NCI-H1048 (cell line): ENCODE measurements at regions not wholly inside any gene's neighbourhood (a gene's known extent, or its start where the extent isn't known, plus 50 kb on each side); places are given as distances from the start of the nearest gene placed in this dataset.
"Not testable (repeated sequence)": the region's sequence is repeated elsewhere in the genome, so short reads cannot be mapped to it uniquely, and the experiment has no call there.

Experiments
- DNase-seq: peaks from one replicate; lab custom pipeline; 2025; lab: John Stamatoyannopoulos, UW

- DNase-seq: not testable (repeated sequence)
Measured at GRCh38 chr2:91742973-91743490, 3051.6 kb downstream of the RPIA start.

- not testable (repeated sequence) for DNase-seq
Measured at GRCh38 chr2:91743910-91744309, 3052.4 kb downstream of the RPIA start.

DNA sequence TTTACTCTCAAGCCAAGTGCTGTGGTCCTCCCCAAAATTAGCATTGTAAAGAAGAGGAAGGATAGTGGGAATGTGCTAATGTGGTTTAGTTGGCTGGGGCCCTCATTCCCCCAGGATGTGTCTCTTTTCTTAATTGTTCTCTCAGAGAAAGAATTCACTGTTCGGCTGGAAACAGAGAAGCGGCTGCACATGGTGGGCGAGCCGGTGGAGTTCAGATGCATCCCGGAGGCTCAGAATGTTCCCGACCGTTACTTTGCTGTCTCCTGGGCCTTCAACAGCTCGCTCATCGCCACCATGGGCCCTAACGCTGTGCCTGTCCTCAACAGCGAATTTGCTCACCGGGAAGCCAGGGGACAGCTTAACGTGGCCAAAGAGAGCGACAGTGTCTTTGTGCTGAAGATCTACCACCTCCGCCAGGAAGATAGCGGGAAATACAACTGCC lies 3053.2 kb downstream of the RPIA start:
- DNase-seq: not testable (repeated sequence)

- no peak for DNase-seq
Measured at GRCh38 chr2:91748902-91749301, 3057.4 kb downstream of the RPIA start.

- not testable (repeated sequence) for DNase-seq
Measured at GRCh38 chr2:91749665-91750064, 3058.2 kb downstream of the RPIA start.

- DNase-seq: not testable (repeated sequence)
Measured at GRCh38 chr2:91759361-91759941, 3068.0 kb downstream of the RPIA start.

GRCh38 chr2:91760672-91761071 lies 3069.2 kb downstream of the RPIA start:
- not testable (repeated sequence) for DNase-seq

DNA sequence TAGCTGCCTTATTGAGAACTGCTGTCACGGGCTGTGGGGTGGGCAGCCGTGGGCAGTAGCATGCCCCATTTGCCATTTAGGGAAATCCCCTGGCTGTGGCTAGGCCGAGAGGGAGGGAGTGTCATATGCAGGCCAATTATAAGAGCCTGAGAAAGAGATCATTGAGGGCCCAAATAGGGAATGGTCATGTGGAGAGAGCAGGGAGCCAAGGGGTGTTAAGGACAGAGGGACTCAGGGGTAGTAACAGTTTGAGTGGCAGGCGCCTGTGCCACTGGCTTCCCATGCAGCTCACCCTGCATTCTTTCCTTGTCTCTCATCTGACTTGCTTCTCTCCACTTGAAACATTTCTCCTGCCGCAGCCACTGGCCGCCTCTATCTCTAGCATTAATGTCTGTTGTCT lies 3070.8 kb downstream of the RPIA start:
- not testable (repeated sequence) for DNase-seq

GRCh38 chr2:91763710-91764109 lies 3072.2 kb downstream of the RPIA start:
- not testable (repeated sequence) for DNase-seq

- DNase-seq: peak; percentile 81
Measured at GRCh38 chr2:91764581-91765002, 3073.1 kb downstream of the RPIA start.

DNA sequence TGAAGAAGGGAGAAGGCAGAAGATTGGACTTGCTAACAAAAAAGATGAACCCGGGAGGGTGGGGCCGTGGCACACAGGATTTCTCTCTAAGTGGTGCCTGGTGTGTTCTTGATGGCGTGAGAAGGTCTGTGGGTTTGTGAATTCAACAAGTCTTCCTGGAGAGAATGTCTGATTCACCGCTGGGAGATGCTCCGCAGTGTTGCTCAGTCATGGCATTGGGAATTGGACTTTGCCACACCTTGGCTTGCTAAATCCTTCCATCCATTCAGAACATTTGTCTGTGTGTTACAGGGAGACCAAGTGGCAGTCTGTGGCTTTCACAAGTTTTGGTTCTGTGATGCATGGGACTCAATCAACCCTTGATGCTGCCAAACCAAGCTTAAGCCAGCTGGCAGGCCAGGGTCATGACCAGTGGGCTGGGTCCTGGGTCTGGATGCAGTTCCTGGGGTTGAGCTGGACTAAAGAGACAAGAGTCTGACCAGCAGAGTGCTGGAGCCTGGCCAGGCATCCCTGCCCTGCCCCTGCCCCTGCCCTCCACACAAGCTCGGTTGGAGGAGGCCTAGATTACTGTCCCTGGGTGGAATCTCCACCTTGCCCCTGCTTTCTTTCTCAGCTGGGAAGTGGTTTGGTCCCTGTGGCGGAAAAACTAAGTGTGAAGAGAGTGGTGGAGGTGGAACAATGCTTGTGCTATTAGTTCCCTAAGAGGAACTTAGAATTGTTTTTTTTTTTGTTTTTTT lies 3073.7 kb downstream of the RPIA start:
- not testable (repeated sequence) for DNase-seq

GRCh38 chr2:91766349-91767048 lies 3075.0 kb downstream of the RPIA start:
- DNase-seq: not testable (repeated sequence)

GRCh38 chr2:91768301-91768700 lies 3076.8 kb downstream of the RPIA start:
- not testable (repeated sequence) for DNase-seq

- DNase-seq: not testable (repeated sequence)
Measured at GRCh38 chr2:91768997-91769396, 3077.5 kb downstream of the RPIA start.

- DNase-seq: not testable (repeated sequence)
Measured at GRCh38 chr2:91770046-91770575, 3078.6 kb downstream of the RPIA start.

DNA sequence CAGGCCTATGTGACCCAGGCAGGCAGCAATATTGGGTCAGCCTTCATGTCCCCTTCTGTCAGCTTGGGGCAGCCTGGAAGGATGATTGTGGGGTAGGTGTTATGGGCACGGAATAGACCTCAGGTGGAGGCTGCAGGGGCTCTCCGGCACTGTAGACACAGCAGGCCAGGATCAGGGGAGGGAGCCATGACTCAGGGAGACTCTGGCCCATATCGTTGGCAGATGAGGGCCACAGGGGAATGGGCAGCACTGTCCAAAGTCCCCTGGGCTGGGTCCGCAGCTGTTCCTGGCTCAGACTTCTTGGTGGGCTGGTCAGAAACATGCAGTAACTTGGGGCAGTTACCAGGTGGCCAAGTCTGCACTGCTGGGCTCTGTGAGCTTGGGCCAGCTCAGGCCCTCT lies 3080.1 kb downstream of the RPIA start:
- DNase-seq: not testable (repeated sequence)

DNA sequence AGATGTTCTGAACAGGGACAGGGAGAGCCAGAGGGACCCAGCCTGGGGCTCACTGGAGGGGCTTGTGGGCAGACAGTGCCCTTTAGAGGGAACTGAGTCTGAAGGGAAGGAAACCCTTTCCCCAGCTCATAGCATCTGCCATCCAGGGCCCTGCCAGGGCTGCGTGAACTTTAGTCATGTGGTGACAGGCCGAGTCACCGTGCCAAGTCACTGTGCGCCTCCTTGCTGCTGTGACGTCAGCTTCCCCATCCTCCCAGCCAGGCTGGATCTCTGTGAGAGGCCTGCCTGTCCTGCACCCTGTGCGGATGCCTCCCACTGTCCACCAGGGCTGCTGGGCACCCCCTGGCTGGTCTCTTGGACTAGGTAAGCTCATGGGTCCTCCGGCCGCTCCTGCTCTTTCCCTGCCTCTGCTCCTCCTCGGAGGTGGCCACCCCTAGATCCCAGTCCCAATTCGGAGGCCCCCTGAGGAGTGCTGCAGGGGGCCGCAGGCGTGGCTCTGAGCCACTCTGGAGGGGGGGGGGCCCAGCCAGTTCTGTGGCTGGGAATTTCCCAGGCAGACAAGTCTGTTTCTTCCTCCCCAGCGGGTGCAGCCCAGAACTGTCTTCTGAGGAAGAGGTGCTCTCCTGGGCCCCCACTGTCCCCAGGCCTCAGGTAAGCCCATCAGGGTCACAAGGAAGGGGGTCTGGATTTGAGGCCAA lies 3080.9 kb downstream of the RPIA start:
- DNase-seq: not testable (repeated sequence)

- not testable (repeated sequence) for DNase-seq
Measured at GRCh38 chr2:91773810-91774209, 3082.3 kb downstream of the RPIA start.

GRCh38 chr2:91775193-91775592 lies 3083.7 kb downstream of the RPIA start:
- DNase-seq: not testable (repeated sequence)

GRCh38 chr2:91780324-91780723 lies 3088.9 kb downstream of the RPIA start:
- not testable (repeated sequence) for DNase-seq

DNA sequence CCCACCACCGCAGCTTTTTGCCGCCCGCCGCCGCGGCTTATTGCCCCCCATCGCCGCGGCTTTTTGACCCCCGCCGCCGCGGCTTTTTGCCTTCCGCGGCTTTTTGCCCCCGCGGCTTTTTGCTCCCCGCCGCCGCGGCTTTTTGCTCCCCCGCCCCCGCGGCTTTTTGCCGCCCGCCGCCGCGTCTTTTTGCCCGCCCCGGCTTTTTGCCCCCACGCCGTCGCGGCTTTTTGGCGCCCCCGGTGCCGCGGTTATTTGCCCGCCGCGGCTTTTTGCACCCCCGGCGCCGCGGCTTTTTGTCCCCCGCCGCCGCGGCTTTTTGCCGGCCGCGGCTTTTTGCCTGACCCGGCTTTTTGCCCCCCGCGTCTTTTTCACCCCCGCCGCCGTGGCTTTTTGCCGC lies 3061.8 kb upstream of the TEKT4 start:
- DNase-seq: not testable (repeated sequence)
